Glutamatergic neuron (in vitro differentiated cells): ENCODE measurements at regions not wholly inside any gene's neighbourhood (a gene's known extent, or its start where the extent isn't known, plus 50 kb on each side); places are given as distances from the start of the nearest gene placed in this dataset.

Experiments
- DNase-seq: peaks from one replicate; pipeline ENCODE4 v3.0.0; 2022
- H3K27ac Mint-ChIP-seq: one replicate; pipeline ENCODE4 v1.8.0; 2020; ENCODE audit warnings: mild to moderate bottlenecking, mixed read lengths, inconsistent platforms; ENCODE audit not compliant: unreplicated experiment
- H3K27me3 Mint-ChIP-seq: one replicate; pipeline ENCODE4 v1.8.0; 2020; ENCODE audit warnings: mild to moderate bottlenecking, moderate library complexity, mixed read lengths, inconsistent platforms; ENCODE audit not compliant: unreplicated experiment
- H3K36me3 Mint-ChIP-seq: one replicate; pipeline ENCODE4 v1.8.0; 2020; ENCODE audit warnings: mild to moderate bottlenecking, mixed read lengths, inconsistent platforms; ENCODE audit not compliant: unreplicated experiment
- H3K4me1 Mint-ChIP-seq: one replicate; pipeline ENCODE4 v1.8.0; 2020; ENCODE audit warnings: mild to moderate bottlenecking, low read depth, mixed read lengths, inconsistent platforms; ENCODE audit not compliant: unreplicated experiment
- H3K4me3 Mint-ChIP-seq: one replicate; pipeline ENCODE4 v1.8.0; 2020; ENCODE audit warnings: mild to moderate bottlenecking, mixed read lengths, inconsistent platforms; ENCODE audit not compliant: unreplicated experiment
- H3K9me3 Mint-ChIP-seq: one replicate; pipeline ENCODE4 v1.8.0; 2020; ENCODE audit warnings: mild to moderate bottlenecking, moderate library complexity, mixed read lengths, inconsistent platforms; ENCODE audit not compliant: unreplicated experiment
- CTCF ChIP-seq: fragments of 200-600 bp; sonication (generic); IDR thresholded peaks from one replicate; pipeline ENCODE4 v1.5.0; 2021; ENCODE audit not compliant: partially characterized antibody, unreplicated experiment

DNA sequence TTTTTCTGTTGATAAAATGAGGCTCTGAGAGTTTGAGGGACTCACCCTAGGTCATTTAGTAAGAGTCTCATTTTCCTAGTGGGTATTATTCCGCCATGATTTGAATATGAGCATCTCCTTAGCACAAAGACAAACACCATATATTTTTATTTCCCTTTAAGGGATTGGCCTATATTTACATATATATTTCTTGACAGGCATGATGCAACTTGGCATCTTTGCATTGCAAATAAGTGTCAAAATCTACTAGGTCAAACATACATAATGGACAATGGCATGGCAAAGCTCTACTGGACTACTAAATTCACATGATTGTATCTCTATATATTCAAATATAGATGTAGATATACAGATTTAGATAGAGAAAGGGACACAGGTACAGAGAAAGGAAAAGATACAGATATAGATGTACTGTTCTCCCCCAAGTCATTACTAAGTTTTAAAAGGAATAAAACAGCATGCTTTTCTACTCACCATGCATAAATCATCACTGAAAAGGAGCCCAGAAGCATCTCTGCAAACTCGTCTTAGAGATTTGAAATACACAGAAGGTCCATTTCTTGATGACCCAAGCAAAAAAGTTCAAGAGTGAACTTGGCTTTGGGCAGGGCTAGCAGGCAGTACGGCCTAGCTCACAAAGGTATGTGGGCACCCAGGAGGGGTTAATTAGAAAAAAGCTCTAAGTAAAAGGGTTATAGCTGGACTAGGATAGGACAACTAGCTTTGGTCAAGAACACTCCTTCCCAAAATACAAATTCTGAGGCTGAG is 495.8 kb downstream of the NTRK3 start:
- Mint-ChIP-seq H3K4me3 (no peak overlapping the region), H3K27ac (no peak overlapping the region), H3K36me3 (no peaks in the 10 kb centered on the region), H3K4me1 (peaks cover 29% of the 10 kb centered on the region), H3K9me3 (peaks cover 3% of the 10 kb centered on the region), H3K27me3 (peaks cover 4% of the 10 kb centered on the region)
- no peak for DNase-seq
- no peak for TF ChIP-seq CTCF

GRCh38 chr15:87758794-87759418 is 497.6 kb downstream of the NTRK3 start:
- no peak for DNase-seq
- no peak overlapping the region for H3K27ac Mint-ChIP-seq
- H3K4me3 Mint-ChIP-seq = no peak overlapping the region
- peaks cover 3% of the 10 kb centered on the region for H3K9me3 Mint-ChIP-seq
- no peak for TF ChIP-seq CTCF
- H3K27me3 Mint-ChIP-seq = peaks cover 4% of the 10 kb centered on the region
- H3K4me1 Mint-ChIP-seq = peaks cover 26% of the 10 kb centered on the region
- H3K36me3 Mint-ChIP-seq = no peaks in the 10 kb centered on the region

DNA sequence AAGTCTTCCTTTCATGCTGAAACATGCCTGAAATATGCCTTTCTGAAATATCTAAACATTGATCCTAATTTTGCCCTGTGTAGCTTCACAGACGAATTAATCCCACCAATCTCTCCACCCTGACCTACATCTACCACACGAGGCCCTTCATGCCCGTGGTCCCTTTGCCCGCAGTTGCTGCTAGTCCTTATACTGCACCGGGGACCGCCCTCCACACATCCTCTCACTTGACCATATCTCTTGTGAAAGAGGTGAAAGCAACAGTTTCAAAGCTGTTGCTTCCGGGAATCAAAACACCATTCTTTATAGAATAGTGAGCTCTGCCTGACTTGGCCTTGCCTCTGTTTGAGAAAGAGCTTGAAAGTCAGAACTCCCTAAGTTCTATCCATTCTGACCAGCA is 499.5 kb downstream of the NTRK3 start:
- peaks cover 14% of the 10 kb centered on the region for H3K4me1 Mint-ChIP-seq
- TF ChIP-seq CTCF = no peak
- H3K4me3 Mint-ChIP-seq = no peak overlapping the region

DNA sequence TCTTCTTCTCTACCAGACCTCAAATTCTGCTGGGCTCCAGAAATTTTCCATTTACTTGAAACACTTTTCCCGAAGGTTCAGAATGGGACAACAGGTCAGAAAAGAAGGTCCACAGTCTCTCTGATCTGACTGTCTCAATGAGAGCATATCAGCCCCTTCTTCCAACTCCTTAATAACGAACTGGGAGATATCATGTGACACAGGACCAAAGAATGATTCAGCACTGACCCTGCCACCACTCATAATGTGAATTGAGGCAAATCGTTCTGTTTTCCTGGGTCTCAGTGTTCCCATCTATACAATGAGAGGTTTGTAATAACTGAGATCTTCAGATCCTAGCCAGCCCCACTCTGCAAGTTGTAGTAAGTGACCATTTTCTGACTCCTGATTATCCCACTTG is 500.5 kb downstream of the NTRK3 start:
- no peak overlapping the region for H3K27ac Mint-ChIP-seq
- no peaks in the 10 kb centered on the region for H3K27me3 Mint-ChIP-seq
- no peak for DNase-seq
- no peak overlapping the region for H3K4me3 Mint-ChIP-seq
- H3K9me3 Mint-ChIP-seq = no peaks in the 10 kb centered on the region
- peaks cover 11% of the 10 kb centered on the region for H3K4me1 Mint-ChIP-seq
- H3K36me3 Mint-ChIP-seq = no peaks in the 10 kb centered on the region
- no peak for TF ChIP-seq CTCF

More for the DNA sequence above, 499.5 kb downstream of the NTRK3 start:
- no peak overlapping the region for H3K27ac Mint-ChIP-seq
- no peaks in the 10 kb centered on the region for H3K9me3 Mint-ChIP-seq
- no peaks in the 10 kb centered on the region for H3K27me3 Mint-ChIP-seq
- H3K36me3 Mint-ChIP-seq = no peaks in the 10 kb centered on the region
- DNase-seq = no peak

GRCh38 chr15:87755226-87755625 is 501.3 kb downstream of the NTRK3 start:
- H3K4me3 Mint-ChIP-seq = no peak overlapping the region
- TF ChIP-seq CTCF = no peak

More at GRCh38 chr15:87755226-87755625, 501.3 kb downstream of the NTRK3 start:
- Mint-ChIP-seq H3K36me3 (no peaks in the 10 kb centered on the region), H3K27ac (no peak overlapping the region), H3K9me3 (no peaks in the 10 kb centered on the region), H3K4me1 (peaks cover 11% of the 10 kb centered on the region), H3K27me3 (no peaks in the 10 kb centered on the region)
- DNase-seq = no peak
